ENCODE measurements at regions not wholly inside any gene's neighbourhood (a gene's known extent, or its start where the extent isn't known, plus 50 kb on each side); places are given as distances from the start of the nearest gene placed in this dataset.

- no peak for TF ChIP-seq ELF4 (IDR thresholded peaks at IDR 0.05)
- no peak for TF ChIP-seq BHLHE40 (IDR thresholded peaks at IDR 0.05; ENCODE audit: borderline replicate concordance)
- TF ChIP-seq FOXK2 (IDR thresholded peaks at IDR 0.05): no peak
- no peak for TF ChIP-seq NFRKB (IDR thresholded peaks at IDR 0.05)
- TF ChIP-seq PKNOX1 (IDR thresholded peaks at IDR 0.05): no peak
- TF ChIP-seq SP1 (IDR thresholded peaks at IDR 0.05): no peak
- no peak for TF ChIP-seq ZNF384 (IDR thresholded peaks at IDR 0.05)
- no peak for TF ChIP-seq SUZ12 (IDR thresholded peaks at IDR 0.05)
- TF ChIP-seq HDGF (IDR thresholded peaks at IDR 0.05; ENCODE audit: borderline replicate concordance): no peak
- TF ChIP-seq CTBP1 (IDR thresholded peaks at IDR 0.05; ENCODE audit: borderline replicate concordance): no peak
- TF ChIP-seq FOXA1 (IDR thresholded peaks at IDR 0.05): no peak
- no peak for TF ChIP-seq LEF1 (IDR thresholded peaks at IDR 0.05; ENCODE audit: borderline replicate concordance)
- no peak for TF ChIP-seq ARNT (IDR thresholded peaks at IDR 0.05)
- TF ChIP-seq FOXM1 (IDR thresholded peaks at IDR 0.05; ENCODE audit: borderline replicate concordance): no peak
These were observed 277.4 kb upstream of the LRRC7 start for GRCh38 chr1:69290291-69290690.

Data from HEK293T (cell line).